HCT116 (cell line): ENCODE measurements at regions not wholly inside any gene's neighbourhood (a gene's known extent, or its start where the extent isn't known, plus 50 kb on each side); places are given as distances from the start of the nearest gene placed in this dataset.

Source experiments
- ATAC-seq: fragments of 200-7000 bp; cut with Tn5 transposase; 2 replicates; pipeline ENCODE4 v1.9.1; 2020; ENCODE audit warnings: mild to moderate bottlenecking, moderate library complexity
- BruUV-seq: library from RNA; stranded (reverse); fragments of 400-500 nt; replicated peaks from 2 replicates; lab custom pipeline; 2021; lab: Mats Ljungman, UMichigan
- CTCF ChIA-PET: fragments of 300-600 bp; sonication (Branson Sonifier 250); formaldehyde crosslinking; loops from one replicate; lab custom pipeline; 2021; ENCODE audit warnings: antibody characterized with exemption; lab: Charles Lee
- POLR2A ChIA-PET: fragments of 300-600, 350-600 bp; sonication (Branson Sonifier 250); formaldehyde crosslinking; loops from one replicate; lab custom pipeline; 2021; ENCODE audit warnings: antibody characterized with exemption; lab: Charles Lee
- RAD21 ChIA-PET, 2 experiments: fragments of 300-600 bp; sonication (Branson Sonifier 250); formaldehyde crosslinking; loops; one replicate each; lab custom pipeline; 2023; ENCODE audit warnings: low total read pairs in 2 of 2; ENCODE audit not compliant: uncharacterized antibody in 2 of 2, unreplicated experiment in 2 of 2, low non-redundant PET in 1 of 2; lab: Charles Lee
- DNase-seq: peaks from one replicate; pipeline ENCODE4 v3.0.0-alpha.2; 2010; ENCODE audit warnings: low read depth, low spot score
- H2AFZ ChIP-seq: fragments of 200-600 bp; shearing (Covaris generic), sonication (generic); 2 replicates; pipeline ENCODE4 v1.6.1; 2017; ENCODE audit warnings: low read depth, mixed run types, mixed read lengths, antibody characterized with exemption, low read length; ENCODE audit not compliant: poor library complexity, severe bottlenecking
- H3K27ac ChIP-seq: 2 replicates; pipeline ENCODE4 v1.5.1; 2012; ENCODE audit warnings: low read depth, low read length
- H3K27me3 ChIP-seq: fragments of 200-600 bp; sonication (generic); 2 replicates; pipeline ENCODE4 v1.6.1; 2016; ENCODE audit warnings: mixed run types, low read length, mixed read lengths; ENCODE audit not compliant: insufficient read depth
- H3K36me3 ChIP-seq, 2 experiments: fragments of 200-500 bp in 1 of 2; fragments of 200-600 bp in 1 of 2; sonication (Bioruptor generic) in 1 of 2; sonication (generic) in 1 of 2; 2 replicates each; pipeline versions ENCODE4 v1.5.1 to v1.6.1; 2014 to 2016; ENCODE audit warnings: low read length in 2 of 2, inconsistent platforms in 1 of 2, mixed read lengths in 1 of 2, mixed run types in 1 of 2; ENCODE audit not compliant: insufficient read depth in 2 of 2, control insufficient read depth in 1 of 2
- H3K4me1 ChIP-seq, 2 experiments: fragments of 200-600 bp in 1 of 2; sonication (generic) in 1 of 2; 2 replicates each; pipeline versions ENCODE4 v1.5.1 to v1.6.1; 2012 to 2017; ENCODE audit warnings: low read length in 2 of 2, inconsistent platforms in 1 of 2, mild to moderate bottlenecking in 1 of 2, mixed read lengths in 1 of 2, mixed run types in 1 of 2, moderate library complexity in 1 of 2; ENCODE audit not compliant: insufficient read depth in 2 of 2, control insufficient read depth in 1 of 2
- H3K4me2 ChIP-seq: fragments of 200-600 bp; sonication (generic); 2 replicates; pipeline ENCODE4 v1.6.1; 2017; ENCODE audit warnings: mixed run types, low read length, mixed read lengths
- H3K4me3 ChIP-seq, 2 experiments: fragments of 200-600 bp in 1 of 2; sonication (generic) in 1 of 2; replicated peaks in 1 of 2; 2 replicates each; pipeline ENCODE4 v1.5.1; 2011 to 2016; ENCODE audit warnings: low read length in 2 of 2, control low read depth in 1 of 2, low read depth in 1 of 2, mild to moderate bottlenecking in 1 of 2, mixed read lengths in 1 of 2, mixed run types in 1 of 2
- H3K79me2 ChIP-seq: fragments of 200-600 bp; sonication (generic); 2 replicates; pipeline ENCODE4 v1.6.1; 2017; ENCODE audit warnings: mild to moderate bottlenecking, mixed run types, low read length, moderate library complexity, mixed read lengths; ENCODE audit not compliant: insufficient read depth
- H3K9ac ChIP-seq: fragments of 200-600 bp; sonication (generic); 2 replicates; pipeline ENCODE4 v1.6.1; 2016; ENCODE audit warnings: low read length, mixed read lengths
- H3K9me2 ChIP-seq: fragments of 200-600 bp; sonication (generic), shearing (Covaris generic); 2 replicates; pipeline ENCODE4 v1.6.1; 2017; ENCODE audit warnings: mixed run types, mild to moderate bottlenecking, moderate library complexity; ENCODE audit not compliant: insufficient read depth
- H3K9me3 ChIP-seq, 2 experiments: fragments of 200-500 bp in 1 of 2; fragments of 200-600 bp in 1 of 2; sonication (Bioruptor generic) in 1 of 2; sonication (generic) in 1 of 2; 2 replicates each; pipeline ENCODE4 v1.6.1; 2014 to 2017; ENCODE audit warnings: low read length in 2 of 2, mixed read lengths in 2 of 2, inconsistent platforms in 1 of 2, low read depth in 1 of 2, mild to moderate bottlenecking in 1 of 2, mixed run types in 1 of 2, moderate library complexity in 1 of 2; ENCODE audit not compliant: control insufficient read depth in 1 of 2, insufficient read depth in 1 of 2
- H4K20me1 ChIP-seq: fragments of 200-600 bp; sonication (generic), shearing (Covaris generic); 2 replicates; pipeline ENCODE4 v1.6.1; 2017; ENCODE audit warnings: mixed run types, mild to moderate bottlenecking, moderate library complexity; ENCODE audit not compliant: insufficient read depth
- CBX3 ChIP-seq: IDR thresholded peaks from 2 replicates; pipeline ENCODE4 v1.6.1; 2012; ENCODE audit warnings: low read depth
- CEBPB ChIP-seq: IDR thresholded peaks from 2 replicates; pipeline ENCODE4 v1.6.1; 2012; ENCODE audit warnings: low read depth
- CTCF ChIP-seq, 3 experiments: fragments of 200-600 bp in 1 of 3; sonication (generic) in 1 of 3; IDR thresholded peaks in 2 of 3; conservative IDR thresholded peaks in 1 of 3; 2 replicates each; pipeline ENCODE4 v1.5.1; 2012 to 2017; ENCODE audit warnings: low read depth in 2 of 3, low read length in 2 of 3, antibody characterized with exemption in 1 of 3, borderline replicate concordance in 1 of 3, control low read depth in 1 of 3, mild to moderate bottlenecking in 1 of 3, mixed read lengths in 1 of 3, mixed run types in 1 of 3, moderate library complexity in 1 of 3; ENCODE audit not compliant: insufficient read depth in 1 of 3
- EGR1 ChIP-seq: IDR thresholded peaks from 2 replicates; pipeline ENCODE4 v1.6.1; 2012; ENCODE audit warnings: low read depth
- ELF1 ChIP-seq: IDR thresholded peaks from 2 replicates; pipeline ENCODE4 v1.6.1; 2012; ENCODE audit warnings: low read depth, borderline replicate concordance
- EZH2 ChIP-seq: fragments of 200-600 bp; sonication (generic); IDR thresholded peaks from 2 replicates; pipeline ENCODE4 v1.6.1; 2017; ENCODE audit warnings: antibody characterized with exemption, mixed run types
- EZH2phosphoT487 ChIP-seq: fragments of 200-600 bp; IDR thresholded peaks from 2 replicates; pipeline ENCODE4 v1.6.1; 2018; ENCODE audit warnings: antibody characterized with exemption, borderline replicate concordance
- FOSL1 ChIP-seq: IDR thresholded peaks from 2 replicates; pipeline ENCODE4 v1.6.1; 2012; ENCODE audit warnings: low read depth
- JUND ChIP-seq: IDR thresholded peaks from 2 replicates; pipeline ENCODE4 v1.6.1; 2012
- MAX ChIP-seq: IDR thresholded peaks from 2 replicates; pipeline ENCODE4 v1.6.1; 2012
- POLR2A ChIP-seq: IDR thresholded peaks from 2 replicates; pipeline ENCODE4 v1.7.0; 2011; ENCODE audit warnings: borderline replicate concordance; ENCODE audit not compliant: insufficient read depth, insufficient read length; ENCODE audit errors: extremely low read depth
- POLR2AphosphoS5 ChIP-seq: IDR thresholded peaks from 2 replicates; pipeline ENCODE4 v1.6.1; 2011; ENCODE audit warnings: mild to moderate bottlenecking, low read depth, low read length, moderate library complexity
- RAD21 ChIP-seq: IDR thresholded peaks from 2 replicates; pipeline ENCODE4 v1.6.1; 2012; ENCODE audit warnings: low read depth, mild to moderate bottlenecking
- SP1 ChIP-seq: IDR thresholded peaks from 2 replicates; pipeline ENCODE4 v1.6.1; 2012; ENCODE audit warnings: low read depth
- SRF ChIP-seq: IDR thresholded peaks from 2 replicates; pipeline ENCODE4 v1.6.1; 2012; ENCODE audit warnings: low read depth
- ZBTB33 ChIP-seq: IDR thresholded peaks from 2 replicates; pipeline ENCODE4 v1.6.1; 2011; ENCODE audit warnings: mild to moderate bottlenecking, low read length, moderate library complexity; ENCODE audit not compliant: insufficient replicate concordance; ENCODE audit errors: extremely low read depth
- ZFX ChIP-seq: fragments of 450-650 bp; IDR thresholded peaks from 2 replicates; pipeline ENCODE4 v1.6.1; 2017
- ZNF274 ChIP-seq: fragments of 200-500 bp; sonication (Bioruptor generic); IDR thresholded peaks from 2 replicates; pipeline ENCODE4 v1.6.1; 2014; ENCODE audit warnings: mild to moderate bottlenecking, low read depth, low read length, inconsistent platforms
- intact Hi-C: fragments of 100-400 bp; cut with micrococcal nuclease; formaldehyde crosslinking; loops from 2 replicates; pipeline ENCODE4 v1.10.0; 2022
- TF ChIP-seq, protein P1 (sequence below): IDR thresholded peaks from 2 replicates; pipeline ENCODE4 v1.6.1; 2012

GRCh38 chr9:91084896-91085516 lies 276.7 kb downstream of the AUH start:
- H3K4me2 ChIP-seq = no peak overlapping the region
- no peaks in the 10 kb centered on the region for H3K4me1 ChIP-seq
- ChIA-PET CTCF (no interaction called here), RAD21 (no interaction called here), POLR2A (no interaction called here)
- no peaks in the 10 kb centered on the region for H3K79me2 ChIP-seq
- no peaks in the 10 kb centered on the region for H4K20me1 ChIP-seq
- no peak for TF ChIP-seq MAX
- no peak for TF ChIP-seq SP1
- TF ChIP-seq EGR1 = no peak
- TF ChIP-seq CBX3 = no peak
- no peak for TF ChIP-seq ZFX
- TF ChIP-seq SRF = no peak
- no peak for TF ChIP-seq POLR2A
- TF ChIP-seq ELF1 = no peak
- TF ChIP-seq JUND = no peak
- no peak for TF ChIP-seq CTCF (IDR thresholded peaks at IDR 0.05 in 2 of 3, conservative IDR thresholded peaks at IDR 0.05 in 1 of 3; ENCODE audit: borderline replicate concordance in 1 of 3, insufficient read depth in 1 of 3, low read depth in 2 of 3, low read length in 2 of 3)
- no peak for TF ChIP-seq EZH2phosphoT487
- TF ChIP-seq, protein P1, sequence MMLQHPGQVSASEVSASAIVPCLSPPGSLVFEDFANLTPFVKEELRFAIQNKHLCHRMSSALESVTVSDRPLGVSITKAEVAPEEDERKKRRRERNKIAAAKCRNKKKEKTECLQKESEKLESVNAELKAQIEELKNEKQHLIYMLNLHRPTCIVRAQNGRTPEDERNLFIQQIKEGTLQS = no peak
- TF ChIP-seq ZBTB33 = no peak
- TF ChIP-seq POLR2AphosphoS5 = no peak
- no peak for TF ChIP-seq FOSL1
- no peak for TF ChIP-seq RAD21
- TF ChIP-seq EZH2 = no peak
- no peak for TF ChIP-seq CEBPB
- TF ChIP-seq ZNF274 = no peak
- H3K9ac ChIP-seq = no peak overlapping the region
- DNase-seq = no peak
- H3K4me3 ChIP-seq = no peak overlapping the region
- no peak overlapping the region for H2AFZ ChIP-seq
- intact Hi-C loops = no loop called here
- no peaks in the 10 kb centered on the region for H3K27me3 ChIP-seq
- no peak for ATAC-seq
- H3K9me2 ChIP-seq = no peaks in the 10 kb centered on the region
- BruUV-seq = no TSS peak
- no peaks in the 10 kb centered on the region for H3K36me3 ChIP-seq
- H3K27ac ChIP-seq = no peak overlapping the region
- H3K9me3 ChIP-seq = no peaks in the 10 kb centered on the region
